Calu3 (cell line): ENCODE measurements at regions not wholly inside any gene's neighbourhood (a gene's known extent, or its start where the extent isn't known, plus 50 kb on each side); places are given as distances from the start of the nearest gene placed in this dataset.
"Not testable (repeated sequence)": the region's sequence is repeated elsewhere in the genome, so short reads cannot be mapped to it uniquely, and the experiment has no call there.

Experiments
- BruUV-seq: library from RNA; stranded (reverse); fragments of 400-500 nt; replicated peaks from 2 replicates; lab custom pipeline; 2021; lab: Mats Ljungman, UMichigan
- CTCF ChIA-PET: fragments of 300-600 bp; sonication (Branson Sonifier 250); formaldehyde crosslinking; loops from one replicate; lab custom pipeline; 2022; ENCODE audit warnings: antibody characterized with exemption; lab: Charles Lee
- DNase-seq: peaks from one replicate; pipeline ENCODE4 v3.0.0; 2022
- H3K27ac Mint-ChIP-seq: one replicate; pipeline ENCODE4 v1.8.0; 2022; ENCODE audit warnings: mixed read lengths; ENCODE audit not compliant: unreplicated experiment
- H3K27me3 Mint-ChIP-seq: one replicate; pipeline ENCODE4 v1.8.0; 2022; ENCODE audit warnings: mixed read lengths; ENCODE audit not compliant: unreplicated experiment
- H3K36me3 Mint-ChIP-seq: one replicate; pipeline ENCODE4 v1.8.0; 2022; ENCODE audit warnings: mild to moderate bottlenecking, moderate library complexity, mixed read lengths; ENCODE audit not compliant: insufficient read depth, unreplicated experiment
- H3K4me1 Mint-ChIP-seq: one replicate; pipeline ENCODE4 v1.8.0; 2022; ENCODE audit warnings: mild to moderate bottlenecking, low read depth, mixed read lengths; ENCODE audit not compliant: unreplicated experiment
- H3K4me3 Mint-ChIP-seq: one replicate; pipeline ENCODE4 v1.8.0; 2022; ENCODE audit warnings: mild to moderate bottlenecking, low read depth, moderate library complexity, mixed read lengths; ENCODE audit not compliant: unreplicated experiment
- H3K9me3 Mint-ChIP-seq: one replicate; pipeline ENCODE4 v1.8.0; 2022; ENCODE audit warnings: low read depth, mixed read lengths; ENCODE audit not compliant: unreplicated experiment
- intact Hi-C: fragments of 100-400 bp; cut with micrococcal nuclease; formaldehyde crosslinking; loops from one replicate; pipeline ENCODE4 v1.10.0; 2022; ENCODE audit not compliant: unreplicated experiment
- TF ChIP-seq, protein P1 (sequence below): fragments of 200-600 bp; IDR thresholded peaks from one replicate; pipeline ENCODE4 v1.8.0; 2022; ENCODE audit warnings: antibody characterized with exemption; ENCODE audit not compliant: unreplicated experiment

DNA sequence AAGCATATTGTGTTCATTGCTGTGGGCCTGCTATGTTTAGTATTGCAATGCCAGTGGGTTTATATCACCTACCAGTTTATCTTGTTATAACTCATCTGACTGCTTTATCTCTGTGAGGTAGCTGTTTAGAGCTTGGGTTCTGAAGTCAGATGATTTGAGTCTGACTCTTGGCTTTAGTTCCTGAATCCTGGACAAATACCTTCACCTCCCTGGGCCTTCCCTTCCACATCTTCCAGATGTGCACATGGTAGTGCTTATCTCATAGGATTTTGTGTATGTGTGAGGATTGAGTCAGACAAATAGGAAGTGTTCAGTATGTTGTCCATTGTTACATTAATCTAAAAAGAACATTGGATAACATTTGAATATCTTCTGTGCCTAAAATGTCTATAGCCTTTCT lies 63.5 kb upstream of the ANKRD10 start:
- intact Hi-C loops = no loop called here
- no TSS peak for BruUV-seq
- Mint-ChIP-seq H3K36me3 (no peaks in the 10 kb centered on the region), H3K4me1 (no peaks in the 10 kb centered on the region), H3K4me3 (no peak overlapping the region), H3K9me3 (no peaks in the 10 kb centered on the region), H3K27me3 (no peaks in the 10 kb centered on the region), H3K27ac (no peak overlapping the region)
- DNase-seq = no peak
- CTCF ChIA-PET = no interaction called here
- TF ChIP-seq, protein P1, sequence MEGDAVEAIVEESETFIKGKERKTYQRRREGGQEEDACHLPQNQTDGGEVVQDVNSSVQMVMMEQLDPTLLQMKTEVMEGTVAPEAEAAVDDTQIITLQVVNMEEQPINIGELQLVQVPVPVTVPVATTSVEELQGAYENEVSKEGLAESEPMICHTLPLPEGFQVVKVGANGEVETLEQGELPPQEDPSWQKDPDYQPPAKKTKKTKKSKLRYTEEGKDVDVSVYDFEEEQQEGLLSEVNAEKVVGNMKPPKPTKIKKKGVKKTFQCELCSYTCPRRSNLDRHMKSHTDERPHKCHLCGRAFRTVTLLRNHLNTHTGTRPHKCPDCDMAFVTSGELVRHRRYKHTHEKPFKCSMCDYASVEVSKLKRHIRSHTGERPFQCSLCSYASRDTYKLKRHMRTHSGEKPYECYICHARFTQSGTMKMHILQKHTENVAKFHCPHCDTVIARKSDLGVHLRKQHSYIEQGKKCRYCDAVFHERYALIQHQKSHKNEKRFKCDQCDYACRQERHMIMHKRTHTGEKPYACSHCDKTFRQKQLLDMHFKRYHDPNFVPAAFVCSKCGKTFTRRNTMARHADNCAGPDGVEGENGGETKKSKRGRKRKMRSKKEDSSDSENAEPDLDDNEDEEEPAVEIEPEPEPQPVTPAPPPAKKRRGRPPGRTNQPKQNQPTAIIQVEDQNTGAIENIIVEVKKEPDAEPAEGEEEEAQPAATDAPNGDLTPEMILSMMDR = no peak

DNA sequence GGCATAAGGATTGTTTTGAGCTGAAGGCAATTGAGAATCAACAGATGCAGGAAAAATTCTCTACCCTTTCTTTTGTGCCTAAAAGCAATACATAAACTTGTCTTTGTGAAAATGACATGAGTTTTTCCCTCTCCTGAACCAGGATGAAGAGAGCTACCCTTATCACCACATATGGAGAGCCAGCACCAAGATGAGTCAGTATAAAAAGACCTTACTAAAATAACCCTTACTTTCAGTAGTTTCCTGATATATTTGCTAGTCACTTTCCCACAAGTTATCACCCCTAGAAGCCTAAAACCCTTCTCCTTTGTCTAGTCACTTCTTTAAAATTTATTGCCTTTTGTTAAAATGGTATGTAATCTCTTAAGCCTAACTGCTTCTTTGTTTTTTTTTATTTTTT lies 61.9 kb upstream of the ANKRD10 start:
- intact Hi-C loops = no loop called here
- no peak overlapping the region for H3K27ac Mint-ChIP-seq
- no peaks in the 10 kb centered on the region for H3K9me3 Mint-ChIP-seq
- H3K27me3 Mint-ChIP-seq = no peaks in the 10 kb centered on the region
- H3K4me3 Mint-ChIP-seq = no peak overlapping the region
- BruUV-seq = no TSS peak
- CTCF ChIA-PET = no interaction called here
- DNase-seq = no peak
- no peaks in the 10 kb centered on the region for H3K4me1 Mint-ChIP-seq
- TF ChIP-seq, protein P1 = no peak
- H3K36me3 Mint-ChIP-seq = no peaks in the 10 kb centered on the region

GRCh38 chr13:110973007-110973700 lies 58.3 kb upstream of the ANKRD10 start:
- no peaks in the 10 kb centered on the region for H3K9me3 Mint-ChIP-seq
- no peak for DNase-seq
- H3K4me1 Mint-ChIP-seq = no peaks in the 10 kb centered on the region
- CTCF ChIA-PET = no interaction called here
- no peak overlapping the region for H3K27ac Mint-ChIP-seq
- no peaks in the 10 kb centered on the region for H3K27me3 Mint-ChIP-seq
- no peaks in the 10 kb centered on the region for H3K36me3 Mint-ChIP-seq
- no peak overlapping the region for H3K4me3 Mint-ChIP-seq
- no TSS peak for BruUV-seq
- intact Hi-C loops = no loop called here
- TF ChIP-seq, protein P1 = no peak

DNA sequence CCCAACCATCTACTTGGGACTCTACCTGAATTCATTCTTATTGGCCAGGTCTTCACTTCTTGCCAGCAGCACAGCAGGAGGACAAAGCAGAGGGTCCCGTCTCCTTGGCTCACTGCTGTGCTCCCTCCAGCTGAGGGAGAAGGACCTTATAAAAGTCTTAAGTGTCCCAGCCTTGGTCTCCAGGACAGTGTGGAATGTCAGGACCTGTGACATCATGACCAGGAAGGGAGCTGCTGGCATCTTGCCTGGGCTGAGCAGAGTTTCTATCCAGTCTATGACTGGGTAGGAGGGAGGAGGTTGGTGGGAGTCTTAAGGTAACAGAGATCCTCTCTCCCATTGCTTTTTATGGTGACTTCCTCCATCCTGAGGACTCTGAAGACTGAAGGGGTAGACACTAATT lies 56.6 kb upstream of the ANKRD10 start:
- no peak overlapping the region for H3K4me3 Mint-ChIP-seq
- H3K27me3 Mint-ChIP-seq = no peaks in the 10 kb centered on the region
- intact Hi-C loops = no loop called here
- no peaks in the 10 kb centered on the region for H3K36me3 Mint-ChIP-seq
- BruUV-seq = no TSS peak
- CTCF ChIA-PET = no interaction called here
- H3K27ac Mint-ChIP-seq = no peak overlapping the region
- H3K4me1 Mint-ChIP-seq = no peaks in the 10 kb centered on the region
- DNase-seq = no peak
- TF ChIP-seq, protein P1 = no peak
- peaks cover 2% of the 10 kb centered on the region for H3K9me3 Mint-ChIP-seq

- intact Hi-C loops, H3K27me3 Mint-ChIP-seq, BruUV-seq, DNase-seq, CTCF ChIA-PET, H3K36me3 Mint-ChIP-seq, H3K4me1 Mint-ChIP-seq, H3K9me3 Mint-ChIP-seq, H3K4me3 Mint-ChIP-seq: not testable (repeated sequence)
- H3K27ac Mint-ChIP-seq = peak overlapping the region; percentile 42
Observed at GRCh38 chr13:110967156-110967855, 52.4 kb upstream of the ANKRD10 start.
